ENCODE measurements at regions not wholly inside any gene's neighbourhood (a gene's known extent, or its start where the extent isn't known, plus 50 kb on each side); places are given as distances from the start of the nearest gene placed in this dataset.
"Not testable (repeated sequence)": the region's sequence is repeated elsewhere in the genome, so short reads cannot be mapped to it uniquely, and the experiment has no call there.

- TF ChIP-seq GATA1 (IDR thresholded peaks at IDR 0.05; ENCODE audit: low read depth, low read length) (no peak), POLR2A (IDR thresholded peaks at IDR 0.05; ENCODE audit: low read length) (no peak)
- no peak for DNase-seq
Observed at GRCh38 chr6:6748001-6748400, 159.5 kb downstream of the LY86 start.

- peak; percentile 36 to 69 for DNase-seq
- no peak for TF ChIP-seq GATA1 (IDR thresholded peaks at IDR 0.05; ENCODE audit: low read depth, low read length)
- TF ChIP-seq POLR2A (IDR thresholded peaks at IDR 0.05; ENCODE audit: low read length): no peak
Observed at GRCh38 chr6:6749702-6750491, 161.4 kb downstream of the LY86 start.

- DNase-seq: no peak
- TF ChIP-seq POLR2A (IDR thresholded peaks at IDR 0.05; ENCODE audit: low read length): no peak
- no peak for TF ChIP-seq GATA1 (IDR thresholded peaks at IDR 0.05; ENCODE audit: low read depth, low read length)
Observed at GRCh38 chr6:6750594-6751265, 162.2 kb downstream of the LY86 start.

- no peak for TF ChIP-seq GATA1 (IDR thresholded peaks at IDR 0.05; ENCODE audit: low read depth, low read length)
- DNase-seq: no peak
Observed at GRCh38 chr6:6751266-6751596, 162.7 kb downstream of the LY86 start.

GRCh38 chr6:6751619-6752023 lies 163.1 kb downstream of the LY86 start:
- peak in 1 of 2 experiments; percentile 12 for DNase-seq
- TF ChIP-seq GATA1 (IDR thresholded peaks at IDR 0.05; ENCODE audit: low read depth, low read length) (no peak), POLR2A (IDR thresholded peaks at IDR 0.05; ENCODE audit: low read length) (no peak)

- TF ChIP-seq GATA1 (IDR thresholded peaks at IDR 0.05; ENCODE audit: low read depth, low read length) (no peak), POLR2A (IDR thresholded peaks at IDR 0.05; ENCODE audit: low read length) (no peak)
- DNase-seq: no peak
Observed at GRCh38 chr6:6752129-6752528, 163.6 kb downstream of the LY86 start.

GRCh38 chr6:6753301-6753700 lies 164.8 kb downstream of the LY86 start:
- no peak for TF ChIP-seq POLR2A (IDR thresholded peaks at IDR 0.05; ENCODE audit: low read length)
- TF ChIP-seq GATA1 (IDR thresholded peaks at IDR 0.05; ENCODE audit: low read depth, low read length): no peak
- no peak for DNase-seq

GRCh38 chr6:6756526-6756925 lies 168.0 kb downstream of the LY86 start:
- no peak for TF ChIP-seq POLR2A (IDR thresholded peaks at IDR 0.05; ENCODE audit: low read length)
- no peak for TF ChIP-seq GATA1 (IDR thresholded peaks at IDR 0.05; ENCODE audit: low read depth, low read length)

GRCh38 chr6:6758546-6758914 lies 170.0 kb downstream of the LY86 start:
- TF ChIP-seq GATA1 (IDR thresholded peaks at IDR 0.05; ENCODE audit: low read depth, low read length): no peak
- no peak for TF ChIP-seq POLR2A (IDR thresholded peaks at IDR 0.05; ENCODE audit: low read length)
- DNase-seq: no peak

More at GRCh38 chr6:6756526-6756925, 168.0 kb downstream of the LY86 start:
- no peak for DNase-seq

GRCh38 chr6:6758915-6759654 lies 170.6 kb downstream of the LY86 start:
- peak; percentile 70 to 71 for DNase-seq
- TF ChIP-seq GATA1 (IDR thresholded peaks at IDR 0.05; ENCODE audit: low read depth, low read length) (no peak), POLR2A (IDR thresholded peaks at IDR 0.05; ENCODE audit: low read length) (no peak)

GRCh38 chr6:6760002-6760401 lies 171.5 kb downstream of the LY86 start:
- TF ChIP-seq GATA1 (IDR thresholded peaks at IDR 0.05; ENCODE audit: low read depth, low read length) (no peak), POLR2A (IDR thresholded peaks at IDR 0.05; ENCODE audit: low read length) (no peak)
- no peak for DNase-seq

- DNase-seq: not testable (repeated sequence)
Observed at GRCh38 chr6:6762566-6762965, 174.0 kb downstream of the LY86 start.

- TF ChIP-seq GATA1 (IDR thresholded peaks at IDR 0.05; ENCODE audit: low read depth, low read length): no peak
- TF ChIP-seq POLR2A (IDR thresholded peaks at IDR 0.05; ENCODE audit: low read length): no peak
- DNase-seq: no peak
Observed at GRCh38 chr6:6764764-6765434, 176.4 kb downstream of the LY86 start.
